Endothelial cell of umbilical vein (primary cell): ENCODE measurements at regions not wholly inside any gene's neighbourhood (a gene's known extent, or its start where the extent isn't known, plus 50 kb on each side); places are given as distances from the start of the nearest gene placed in this dataset.

Experiments
- BruUV-seq: library from RNA; stranded (reverse); fragments of 400-500 nt; replicated peaks from 2 replicates; lab custom pipeline; 2021; lab: Mats Ljungman, UMichigan
- CTCF ChIA-PET: fragments of 300-600, 350-600 bp; sonication (Branson Sonifier 250); formaldehyde crosslinking; loops from one replicate; lab custom pipeline; 2021; ENCODE audit warnings: antibody characterized with exemption, inconsistent platforms; lab: Charles Lee
- POLR2A ChIA-PET: fragments of 300-600, 350-600 bp; sonication (Branson Sonifier 250); formaldehyde crosslinking; loops from one replicate; lab custom pipeline; 2021; ENCODE audit warnings: antibody characterized with exemption, inconsistent platforms; lab: Charles Lee
- DNase-seq: peaks from one replicate; pipeline ENCODE4 v3.0.0-alpha.2; 2011; ENCODE audit warnings: low read depth, low spot score
- FAIRE-seq: peaks from 2 replicates; lab custom pipeline; 2011; peaks lifted over from hg19 to GRCh38; lab: Jason Lieb, UNC
- H2AFZ ChIP-seq: 2 replicates; pipeline ENCODE4 v1.6.0; 2012; ENCODE audit warnings: low read depth, low read length, control low read depth, inconsistent platforms
- H3K27ac ChIP-seq: 2 replicates; pipeline ENCODE4 v1.5.1; 2011; ENCODE audit warnings: low read depth, mild to moderate bottlenecking, control low read depth, low read length, moderate library complexity; ENCODE audit not compliant: insufficient read depth
- H3K27me3 ChIP-seq, 2 experiments: 2 replicates each; pipeline versions ENCODE4 v1.6.0 to v1.6.1; 2011; ENCODE audit warnings: low read length in 2 of 2, mixed read lengths in 1 of 2; ENCODE audit not compliant: control insufficient read depth in 2 of 2, insufficient read depth in 2 of 2
- H3K36me3 ChIP-seq, 2 experiments: 2 replicates in 1 of 2; 3 replicates in 1 of 2; pipeline ENCODE4 v1.5.1; 2011; ENCODE audit warnings: low read length in 2 of 2, mild to moderate bottlenecking in 1 of 2, moderate library complexity in 1 of 2; ENCODE audit not compliant: control insufficient read depth in 2 of 2, insufficient read depth in 2 of 2; ENCODE audit errors: extremely low read depth in 1 of 2
- H3K4me1 ChIP-seq: 3 replicates; pipeline ENCODE4 v1.5.1; 2011; ENCODE audit warnings: mild to moderate bottlenecking, low read length; ENCODE audit not compliant: control insufficient read depth, insufficient read depth; ENCODE audit errors: extremely low read depth
- H3K4me2 ChIP-seq: 2 replicates; pipeline ENCODE4 v1.6.1; 2011; ENCODE audit warnings: low read length, control low read depth, mixed read lengths; ENCODE audit not compliant: insufficient read depth
- H3K4me3 ChIP-seq, 3 experiments: fragments of 200-600 bp in 1 of 3; sonication (generic), shearing (Covaris generic) in 1 of 3; replicated peaks in 1 of 3; 2 replicates each; pipeline ENCODE4 v1.5.1; 2011 to 2016; ENCODE audit warnings: control low read depth in 3 of 3, low read length in 3 of 3, mild to moderate bottlenecking in 2 of 3, inconsistent platforms in 1 of 3, low read depth in 1 of 3, moderate library complexity in 1 of 3; ENCODE audit not compliant: insufficient read depth in 1 of 3
- H3K79me2 ChIP-seq: 2 replicates; pipeline ENCODE4 v1.6.0; 2012; ENCODE audit warnings: low read length, inconsistent platforms; ENCODE audit not compliant: control insufficient read depth, insufficient read depth
- H3K9ac ChIP-seq: replicated peaks from 2 replicates; pipeline ENCODE3; 2011; ENCODE audit warnings: low read length, control low read depth; ENCODE audit not compliant: insufficient read depth; ENCODE audit errors: extremely low read depth
- H3K9me1 ChIP-seq: replicated peaks from 3 replicates; pipeline ENCODE4 v1.6.0; 2011; ENCODE audit warnings: mild to moderate bottlenecking, low read length; ENCODE audit not compliant: control insufficient read depth, insufficient read depth; ENCODE audit errors: extremely low read depth
- H3K9me3 ChIP-seq: replicated peaks from 2 replicates; pipeline ENCODE4 v1.5.1; 2012; ENCODE audit warnings: low read length, inconsistent platforms; ENCODE audit not compliant: control insufficient read depth, insufficient read depth
- H4K20me1 ChIP-seq: replicated peaks from 2 replicates; pipeline ENCODE3; 2011; ENCODE audit warnings: mild to moderate bottlenecking, low read length; ENCODE audit not compliant: control insufficient read depth, insufficient read depth; ENCODE audit errors: extremely low read depth
- CTCF ChIP-seq, 2 donors: IDR thresholded peaks; 1 replicate in 1 of 2; 2 replicates in 1 of 2; pipeline ENCODE4 v1.5.1; 2011; ENCODE audit warnings: low read length in 2 of 2, mild to moderate bottlenecking in 2 of 2, moderate library complexity in 2 of 2, control low read depth in 1 of 2, inconsistent platforms in 1 of 2, low read depth in 1 of 2; ENCODE audit not compliant: insufficient read depth in 1 of 2; ENCODE audit errors: extremely low read depth in 1 of 2
- EZH2 ChIP-seq: IDR thresholded peaks from 2 replicates; pipeline ENCODE4 v1.6.1; 2012; ENCODE audit warnings: borderline replicate concordance, low read depth, mild to moderate bottlenecking, moderate library complexity, low read length, inconsistent platforms; ENCODE audit not compliant: severe bottlenecking
- FOS ChIP-seq: IDR thresholded peaks from 2 replicates; pipeline ENCODE4 v1.6.1; 2011; ENCODE audit warnings: mild to moderate bottlenecking, low read length, moderate library complexity, borderline replicate concordance; ENCODE audit not compliant: insufficient read depth
- GATA2 ChIP-seq: IDR thresholded peaks from 2 replicates; pipeline ENCODE4 v1.7.0; 2011; ENCODE audit warnings: low read depth, mild to moderate bottlenecking, moderate library complexity, mixed read lengths, low read length; ENCODE audit not compliant: insufficient read length, insufficient read depth
- JUN ChIP-seq: IDR thresholded peaks from 2 replicates; pipeline ENCODE4 v1.6.1; 2011; ENCODE audit warnings: borderline replicate concordance, low read depth; ENCODE audit not compliant: insufficient read length, insufficient read depth
- MYC ChIP-seq: IDR thresholded peaks from one replicate; pipeline ENCODE4 v1.6.1; 2011; ENCODE audit warnings: mild to moderate bottlenecking, low read depth, low read length
- POLR2A ChIP-seq: IDR thresholded peaks from 2 replicates; pipeline ENCODE4 v1.6.1; 2012; ENCODE audit warnings: low read depth, mild to moderate bottlenecking, control low read depth, low read length
- POLR2AphosphoS5 ChIP-seq: IDR thresholded peaks from 2 replicates; pipeline ENCODE4 v1.6.1; 2012; ENCODE audit warnings: low read depth, mild to moderate bottlenecking, control low read depth, low read length, moderate library complexity; ENCODE audit not compliant: insufficient read depth
- dilution Hi-C: fragments of 300-500 bp; cut with MboI; formaldehyde crosslinking; loops from one replicate; pipeline ENCODE4 v1.15.0; 2019; ENCODE audit warnings: low sequenced_read_pairs; ENCODE audit not compliant: extremely low pct_ligation_motif_present
- intact Hi-C: fragments of 100-400 bp; cut with micrococcal nuclease; formaldehyde crosslinking; loops from one replicate; pipeline ENCODE4 v1.10.0; 2022
- TF ChIP-seq, protein P1 (sequence below): IDR thresholded peaks from 2 replicates; pipeline ENCODE4 v1.6.1; 2011; ENCODE audit not compliant: insufficient read depth, insufficient read length

- CTCF ChIA-PET, result no interaction called here
- H3K9ac ChIP-seq, result no peak overlapping the region
- no peak for TF ChIP-seq MYC
- TF ChIP-seq POLR2A, result no peak
- TF ChIP-seq JUN, result no peak
- TF ChIP-seq, protein P1, sequence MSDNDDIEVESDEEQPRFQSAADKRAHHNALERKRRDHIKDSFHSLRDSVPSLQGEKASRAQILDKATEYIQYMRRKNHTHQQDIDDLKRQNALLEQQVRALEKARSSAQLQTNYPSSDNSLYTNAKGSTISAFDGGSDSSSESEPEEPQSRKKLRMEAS, result no peak
- TF ChIP-seq POLR2AphosphoS5, result no peak
- TF ChIP-seq GATA2, result no peak
- no peak for TF ChIP-seq EZH2
- TF ChIP-seq FOS, result no peak
- no peak for TF ChIP-seq CTCF (IDR thresholded peaks at IDR 0.05; ENCODE audit: extremely low read depth in 1 of 2, insufficient read depth in 1 of 2, low read depth in 1 of 2, low read length in 2 of 2)
- intact Hi-C loops (no loop called here), dilution Hi-C loops (no loop called here)
- no peaks in the 10 kb centered on the region for H3K9me1 ChIP-seq
- POLR2A ChIA-PET, result no interaction called here
- BruUV-seq, result no TSS peak
- no peaks in the 10 kb centered on the region for H3K4me1 ChIP-seq
- H3K27me3 ChIP-seq, result no peaks in the 10 kb centered on the region
- no peak overlapping the region for H2AFZ ChIP-seq
- no peaks in the 10 kb centered on the region for H3K79me2 ChIP-seq
- H3K36me3 ChIP-seq, result no peaks in the 10 kb centered on the region
- no peak overlapping the region for H3K4me3 ChIP-seq
- no peaks in the 10 kb centered on the region for H4K20me1 ChIP-seq
- DNase-seq (no peak), FAIRE-seq (no peak)
- no peak overlapping the region for H3K27ac ChIP-seq
- no peaks in the 10 kb centered on the region for H3K9me3 ChIP-seq
- no peak overlapping the region for H3K4me2 ChIP-seq
These were observed 248.8 kb downstream of the CTH start for GRCh38 chr1:70659891-70660290.
